H9 (cell line): ENCODE measurements at regions not wholly inside any gene's neighbourhood (a gene's known extent, or its start where the extent isn't known, plus 50 kb on each side); places are given as distances from the start of the nearest gene placed in this dataset.

Source experiments
- DNase-seq: peaks from one replicate; pipeline ENCODE4 v3.0.0-alpha.2; 2017
- H2AFZ ChIP-seq: one replicate; pipeline ENCODE4 v1.6.1; 2013; ENCODE audit warnings: mild to moderate bottlenecking, low read length, control low read depth, moderate library complexity
- H2AK5ac ChIP-seq: 2 replicates; pipeline ENCODE4 v1.6.1; 2013; ENCODE audit warnings: low read length, control low read depth, mixed read lengths; ENCODE audit not compliant: insufficient read length
- H2BK120ac ChIP-seq: one replicate; pipeline ENCODE4 v1.6.1; 2013; ENCODE audit warnings: low read depth, mild to moderate bottlenecking, low read length, control low read depth, inconsistent platforms; ENCODE audit not compliant: poor library complexity, severe bottlenecking
- H2BK12ac ChIP-seq: 2 replicates; pipeline ENCODE4 v1.6.1; 2013; ENCODE audit warnings: low read length, control low read depth, mixed read lengths, low read depth; ENCODE audit not compliant: insufficient read length
- H2BK15ac ChIP-seq: 2 replicates; pipeline ENCODE4 v1.6.1; 2013; ENCODE audit warnings: low read depth, low read length, control low read depth
- H2BK20ac ChIP-seq: one replicate; pipeline ENCODE4 v1.6.1; 2013; ENCODE audit warnings: low read depth, mild to moderate bottlenecking, low read length, control low read depth, inconsistent platforms; ENCODE audit not compliant: poor library complexity, severe bottlenecking
- H2BK5ac ChIP-seq: 2 replicates; pipeline ENCODE4 v1.6.1; 2013; ENCODE audit warnings: low read length, control low read depth, mixed read lengths; ENCODE audit not compliant: insufficient read length
- H3K14ac ChIP-seq: 2 replicates; pipeline ENCODE4 v1.6.1; 2013; ENCODE audit warnings: low read length, control low read depth; ENCODE audit not compliant: insufficient read depth
- H3K18ac ChIP-seq: 2 replicates; pipeline ENCODE4 v1.6.1; 2013; ENCODE audit warnings: low read depth, mild to moderate bottlenecking, mixed read lengths, low read length, control low read depth; ENCODE audit not compliant: insufficient read length
- H3K23ac ChIP-seq: 2 replicates; pipeline ENCODE4 v1.6.1; 2013; ENCODE audit warnings: low read length, control low read depth, mixed read lengths, low read depth; ENCODE audit not compliant: insufficient read length
- H3K23me2 ChIP-seq: 2 replicates; pipeline ENCODE4 v1.6.1; 2013; ENCODE audit warnings: low read depth, mild to moderate bottlenecking, mixed read lengths, low read length, control low read depth; ENCODE audit not compliant: insufficient read length, poor library complexity, severe bottlenecking
- H3K27ac ChIP-seq: 2 replicates; pipeline ENCODE4 v1.5.1; 2013; ENCODE audit warnings: low read length, control low read depth, mixed read lengths, low read depth; ENCODE audit not compliant: insufficient read length
- H3K27me3 ChIP-seq: 2 replicates; pipeline ENCODE4 v1.6.1; 2013; ENCODE audit warnings: low read length, control low read depth, inconsistent platforms; ENCODE audit not compliant: insufficient read depth
- H3K4ac ChIP-seq: 2 replicates; pipeline ENCODE4 v1.6.1; 2013; ENCODE audit warnings: low read depth, mild to moderate bottlenecking, control low read depth, inconsistent platforms, low read length, moderate library complexity
- H3K4me1 ChIP-seq: 2 replicates; pipeline ENCODE4 v1.6.1; 2013; ENCODE audit warnings: low read length, control low read depth, inconsistent platforms; ENCODE audit not compliant: insufficient read depth
- H3K4me2 ChIP-seq: 2 replicates; pipeline ENCODE4 v1.6.1; 2013; ENCODE audit warnings: low read length, control low read depth, mixed read lengths; ENCODE audit not compliant: insufficient read length, insufficient read depth
- H3K56ac ChIP-seq: 2 replicates; pipeline ENCODE4 v1.6.1; 2013; ENCODE audit warnings: low read depth, mild to moderate bottlenecking, mixed read lengths, low read length, control low read depth; ENCODE audit not compliant: insufficient read length
- H3K79me1 ChIP-seq: 2 replicates; pipeline ENCODE4 v1.6.1; 2013; ENCODE audit warnings: low read depth, mild to moderate bottlenecking, moderate library complexity, low read length, control low read depth, inconsistent platforms; ENCODE audit not compliant: insufficient read depth, poor library complexity, severe bottlenecking
- H3K79me2 ChIP-seq: 2 replicates; pipeline ENCODE4 v1.6.1; 2013; ENCODE audit warnings: low read length, control low read depth, inconsistent platforms; ENCODE audit not compliant: insufficient read depth
- H3K9ac ChIP-seq: 2 replicates; pipeline ENCODE4 v1.6.1; 2013; ENCODE audit warnings: low read length, control low read depth, mixed read lengths; ENCODE audit not compliant: insufficient read length; ENCODE audit errors: extremely low read depth
- H3K9me3 ChIP-seq: one replicate; pipeline ENCODE4 v1.6.1; 2013; ENCODE audit warnings: low read depth, low read length, inconsistent platforms; ENCODE audit not compliant: control insufficient read depth
- H3T11ph ChIP-seq: one replicate; pipeline ENCODE4 v1.6.1; 2013; ENCODE audit warnings: mild to moderate bottlenecking, low read length, control low read depth, inconsistent platforms
- H4K20me1 ChIP-seq: one replicate; pipeline ENCODE4 v1.6.1; 2013; ENCODE audit not compliant: control insufficient read depth, insufficient read length, insufficient read depth
- H4K5ac ChIP-seq: 2 replicates; pipeline ENCODE4 v1.6.1; 2013; ENCODE audit warnings: low read depth, mild to moderate bottlenecking, mixed read lengths, low read length, control low read depth; ENCODE audit not compliant: insufficient read length
- H4K8ac ChIP-seq: replicated peaks from 2 replicates; pipeline ENCODE4 v1.6.1; 2013; ENCODE audit warnings: low read length, control low read depth, mixed read lengths, low read depth; ENCODE audit not compliant: insufficient read length
- H4K91ac ChIP-seq: 2 replicates; pipeline ENCODE4 v1.6.1; 2013; ENCODE audit warnings: low read depth, mild to moderate bottlenecking, moderate library complexity, mixed read lengths, low read length, control low read depth; ENCODE audit not compliant: insufficient read length
- H3K27ac Mint-ChIP-seq, 3 experiments: 2 replicates in 2 of 3; 3 replicates in 1 of 3; pipeline ENCODE4 v1.8.0; 2020 to 2021; ENCODE audit warnings: mixed read lengths in 3 of 3, mild to moderate bottlenecking in 1 of 3, moderate library complexity in 1 of 3
- H3K27me3 Mint-ChIP-seq: 2 replicates; pipeline ENCODE4 v1.8.0; 2021; ENCODE audit warnings: low read depth, mild to moderate bottlenecking, moderate library complexity, mixed read lengths
- H3K36me3 Mint-ChIP-seq, 3 experiments: 2 replicates in 2 of 3; 3 replicates in 1 of 3; pipeline ENCODE4 v1.8.0; 2020 to 2021; ENCODE audit warnings: low read depth in 3 of 3, mixed read lengths in 3 of 3; ENCODE audit not compliant: insufficient read depth in 1 of 3
- H3K4me1 Mint-ChIP-seq, 2 experiments: 2 replicates each; pipeline ENCODE4 v1.8.0; 2020; ENCODE audit warnings: mixed read lengths in 2 of 2
- H3K4me3 Mint-ChIP-seq, 2 experiments: 2 replicates in 1 of 2; 3 replicates in 1 of 2; pipeline ENCODE4 v1.8.0; 2020 to 2021; ENCODE audit warnings: mild to moderate bottlenecking in 2 of 2, mixed read lengths in 2 of 2, moderate library complexity in 1 of 2
- H3K9me3 Mint-ChIP-seq, 2 experiments: 2 replicates in 1 of 2; 3 replicates in 1 of 2; pipeline ENCODE4 v1.8.0; 2020; ENCODE audit warnings: mild to moderate bottlenecking in 2 of 2, mixed read lengths in 2 of 2, moderate library complexity in 1 of 2
- TF ChIP-seq, protein P1 (sequence below): fragments of 200-600 bp; sonication (generic); conservative IDR thresholded peaks from 3 replicates; pipeline ENCODE4 v1.8.0; 2021; ENCODE audit warnings: antibody characterized with exemption, mild to moderate bottlenecking

DNA sequence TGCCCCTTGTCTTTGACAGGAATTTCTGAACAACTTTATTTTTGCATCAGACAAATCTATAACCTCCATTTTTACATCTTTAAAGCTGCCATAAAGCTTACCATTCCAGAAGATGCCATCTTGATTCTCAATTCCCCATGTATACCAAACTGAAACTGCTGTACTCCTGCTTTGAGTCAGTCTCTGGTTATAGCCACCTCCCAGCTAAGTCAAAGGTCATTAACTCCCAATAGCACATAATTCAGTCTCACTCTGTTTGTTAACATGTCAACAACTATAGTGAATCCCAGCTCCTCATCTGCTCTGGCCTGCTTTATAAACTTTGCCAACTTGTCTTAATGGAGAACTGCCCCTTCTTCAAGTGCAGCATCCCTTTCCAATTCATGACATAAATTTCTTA lies 343.6 kb downstream of the FRK start:
- no peaks in the 10 kb centered on the region for H3K9me3 ChIP-seq
- H2BK5ac ChIP-seq = no peak overlapping the region
- no peaks in the 10 kb centered on the region for H3K23me2 ChIP-seq
- H3K4me3 Mint-ChIP-seq = no peak overlapping the region
- H4K20me1 ChIP-seq = no peaks in the 10 kb centered on the region
- TF ChIP-seq, protein P1, sequence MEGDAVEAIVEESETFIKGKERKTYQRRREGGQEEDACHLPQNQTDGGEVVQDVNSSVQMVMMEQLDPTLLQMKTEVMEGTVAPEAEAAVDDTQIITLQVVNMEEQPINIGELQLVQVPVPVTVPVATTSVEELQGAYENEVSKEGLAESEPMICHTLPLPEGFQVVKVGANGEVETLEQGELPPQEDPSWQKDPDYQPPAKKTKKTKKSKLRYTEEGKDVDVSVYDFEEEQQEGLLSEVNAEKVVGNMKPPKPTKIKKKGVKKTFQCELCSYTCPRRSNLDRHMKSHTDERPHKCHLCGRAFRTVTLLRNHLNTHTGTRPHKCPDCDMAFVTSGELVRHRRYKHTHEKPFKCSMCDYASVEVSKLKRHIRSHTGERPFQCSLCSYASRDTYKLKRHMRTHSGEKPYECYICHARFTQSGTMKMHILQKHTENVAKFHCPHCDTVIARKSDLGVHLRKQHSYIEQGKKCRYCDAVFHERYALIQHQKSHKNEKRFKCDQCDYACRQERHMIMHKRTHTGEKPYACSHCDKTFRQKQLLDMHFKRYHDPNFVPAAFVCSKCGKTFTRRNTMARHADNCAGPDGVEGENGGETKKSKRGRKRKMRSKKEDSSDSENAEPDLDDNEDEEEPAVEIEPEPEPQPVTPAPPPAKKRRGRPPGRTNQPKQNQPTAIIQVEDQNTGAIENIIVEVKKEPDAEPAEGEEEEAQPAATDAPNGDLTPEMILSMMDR = no peak
- no peak overlapping the region for H3K18ac ChIP-seq
- no peak overlapping the region for H3K4me2 ChIP-seq
- H2BK12ac ChIP-seq = no peak overlapping the region
- H3T11ph ChIP-seq = no peak overlapping the region
- no peak overlapping the region for H2BK20ac ChIP-seq
- H2BK15ac ChIP-seq = no peak overlapping the region
- H3K9me3 Mint-ChIP-seq = no peaks in the 10 kb centered on the region
- no peak overlapping the region for H3K27ac Mint-ChIP-seq
- no peaks in the 10 kb centered on the region for H3K79me2 ChIP-seq
- no peaks in the 10 kb centered on the region; a peak in 1 of 4 replicates for H3K4me1 Mint-ChIP-seq
- no peak overlapping the region for H3K4ac ChIP-seq
- no peaks in the 10 kb centered on the region for H3K79me1 ChIP-seq
- H3K56ac ChIP-seq = no peak overlapping the region
- H4K5ac ChIP-seq = no peak overlapping the region
- H2BK120ac ChIP-seq = no peak overlapping the region
- H3K27me3 ChIP-seq = no peaks in the 10 kb centered on the region
- H3K23ac ChIP-seq = no peak overlapping the region
- no peak overlapping the region for H3K14ac ChIP-seq
- no peaks in the 10 kb centered on the region for H3K4me1 ChIP-seq
- H3K27me3 Mint-ChIP-seq = no peaks in the 10 kb centered on the region
- H3K36me3 Mint-ChIP-seq = no peaks in the 10 kb centered on the region
- H2AFZ ChIP-seq = no peak overlapping the region
- no peak for DNase-seq
- no peak overlapping the region for H3K9ac ChIP-seq
- no peak overlapping the region for H4K8ac ChIP-seq
- H3K27ac ChIP-seq = no peak overlapping the region
- H4K91ac ChIP-seq = no peak overlapping the region
- no peak overlapping the region for H2AK5ac ChIP-seq
